Forelimb muscle (tissue), 1 donor: ENCODE measurements at regions not wholly inside any gene's neighbourhood (a gene's known extent, or its start where the extent isn't known, plus 50 kb on each side); places are given as distances from the start of the nearest gene placed in this dataset.
"Not testable (repeated sequence)": the region's sequence is repeated elsewhere in the genome, so short reads cannot be mapped to it uniquely, and the experiment has no call there.

Experiments
- DNase-seq: peaks from one replicate; pipeline ENCODE4 v3.0.0-alpha.2; 2013; ENCODE audit warnings: low read depth

DNA sequence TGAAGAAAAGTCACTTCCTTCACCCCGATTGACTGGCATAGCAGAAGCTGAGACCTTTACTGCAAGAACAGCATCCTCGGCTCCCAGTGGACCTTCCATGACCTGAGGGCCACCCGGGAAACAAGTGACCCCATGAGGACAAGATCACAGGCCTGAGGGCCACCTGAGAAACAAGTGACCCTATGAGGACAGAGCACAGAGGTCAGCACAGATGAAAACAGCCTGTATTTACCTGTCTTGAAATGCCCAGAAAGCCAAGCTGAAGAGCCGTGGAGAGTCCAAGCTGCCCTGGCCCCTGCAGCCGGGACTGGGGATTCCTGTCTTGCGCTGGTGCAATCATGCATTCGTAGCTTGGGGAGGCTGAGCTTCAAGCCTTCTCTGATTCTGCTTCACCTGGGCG is 114.2 kb upstream of the SPACA7 start:
- no peak for DNase-seq

DNA sequence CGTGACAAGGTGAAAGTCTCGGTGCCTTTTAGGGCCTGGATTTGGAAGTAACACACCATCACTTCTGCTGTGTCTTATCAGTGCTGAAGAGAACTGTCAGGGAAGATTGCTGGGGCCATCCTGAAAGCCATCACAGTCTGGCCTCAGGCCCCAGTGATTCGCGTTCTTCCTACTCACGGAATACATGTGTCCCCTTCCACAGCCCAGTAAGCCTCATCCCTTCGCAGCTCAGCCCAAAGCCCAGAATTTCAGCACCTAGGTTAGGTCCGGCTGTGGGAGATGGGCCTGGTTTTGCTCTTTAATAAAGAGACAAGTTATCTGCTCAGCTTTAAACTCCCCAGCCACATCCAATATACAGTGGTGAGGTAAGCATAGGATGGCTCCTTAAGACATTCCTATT is 113.0 kb upstream of the SPACA7 start:
- no peak for DNase-seq

DNA sequence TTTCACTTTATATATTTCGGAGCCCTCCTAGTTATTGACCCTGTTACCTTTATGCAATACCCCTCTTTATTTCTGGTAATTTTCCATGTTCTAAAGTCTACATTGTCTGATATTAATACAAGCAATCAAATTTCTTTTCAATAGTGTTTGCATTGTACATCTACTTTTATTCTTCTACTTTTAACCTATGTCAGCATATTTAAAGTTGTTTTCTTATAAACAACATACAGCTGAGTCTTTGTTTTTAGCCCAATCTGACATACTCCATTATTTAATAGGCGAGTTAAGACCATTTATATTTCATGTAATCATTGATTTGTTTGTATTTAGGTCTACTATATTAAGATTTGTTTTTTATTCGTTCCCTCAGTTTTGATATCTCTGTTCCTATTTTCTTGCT is 108.5 kb upstream of the SPACA7 start:
- DNase-seq = no peak

DNA sequence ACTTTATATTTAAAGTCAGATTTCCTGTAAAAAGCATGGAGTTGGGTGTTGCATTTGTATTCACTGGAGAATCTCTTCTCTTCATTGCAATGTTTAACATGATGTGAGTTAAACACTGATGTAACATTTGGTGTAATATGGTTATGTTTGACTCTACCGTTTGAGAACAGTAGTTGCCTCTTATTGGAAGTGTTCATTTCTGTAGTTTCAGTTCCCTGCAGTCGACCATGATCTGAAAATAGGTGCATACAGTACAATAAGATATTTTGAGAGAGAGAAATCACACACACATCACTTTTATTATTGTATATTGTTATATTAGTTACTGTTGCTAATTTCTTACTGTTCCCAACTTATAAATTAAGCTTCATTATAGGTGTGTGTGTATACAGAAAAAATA is 105.2 kb upstream of the SPACA7 start:
- DNase-seq = no peak

DNA sequence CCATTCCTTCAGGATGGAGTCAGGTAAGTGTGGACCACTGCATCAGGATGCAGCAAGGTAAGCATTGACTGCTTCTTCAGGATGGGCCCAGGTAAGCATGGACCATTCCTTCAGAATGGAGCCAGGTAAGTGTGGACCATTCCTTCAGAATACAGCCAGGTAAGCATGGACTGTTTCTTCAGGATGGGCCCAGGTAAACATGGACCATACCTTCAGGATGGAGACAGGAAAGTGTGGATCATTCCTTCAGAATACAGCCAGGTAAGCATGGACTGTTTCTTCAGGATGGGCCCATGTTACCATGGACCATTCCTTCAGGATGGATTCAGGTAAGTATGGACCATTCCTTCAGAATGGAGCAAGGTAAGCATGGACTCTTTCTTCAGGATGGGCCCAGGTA is 89.4 kb upstream of the SPACA7 start:
- DNase-seq = not testable (repeated sequence)

GRCh38 chr13:112320303-112320702 is 55.9 kb upstream of the SPACA7 start:
- DNase-seq = no peak

GRCh38 chr13:112322557-112322956 is 53.6 kb upstream of the SPACA7 start:
- no peak for DNase-seq

- no peak for DNase-seq
Observed at GRCh38 chr13:112324116-112324515, 52.0 kb upstream of the SPACA7 start.

DNA sequence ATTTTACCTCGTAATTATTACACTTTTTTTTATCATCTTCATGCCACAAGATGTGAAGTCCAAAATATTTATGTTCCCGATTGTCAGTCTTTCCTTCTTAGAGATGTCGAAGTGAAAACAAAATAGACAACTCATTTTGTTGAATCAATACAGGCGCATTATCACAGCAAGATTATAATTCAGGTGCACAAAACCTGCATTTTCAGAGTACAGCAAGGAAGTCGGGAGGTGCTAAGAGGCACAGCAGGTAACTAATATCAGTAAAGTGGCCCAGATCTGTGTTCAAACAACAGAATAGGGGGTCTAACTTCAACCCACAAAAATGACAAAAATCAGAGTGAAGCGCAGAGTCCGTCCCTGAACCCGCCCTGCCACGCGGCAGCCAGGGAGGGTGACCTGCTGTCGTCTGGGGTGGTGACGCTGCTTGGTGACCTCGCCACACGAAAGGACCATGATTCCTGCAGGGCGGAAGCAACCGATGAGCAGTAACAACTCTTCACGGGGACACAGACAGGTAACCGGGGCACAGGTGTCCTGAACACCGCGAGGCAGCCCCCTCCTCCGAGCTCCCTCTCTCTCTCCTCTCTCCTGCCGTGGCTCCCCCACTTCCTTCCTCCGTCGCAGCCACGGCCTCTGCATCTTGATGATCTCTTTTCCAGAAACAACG is 50.9 kb upstream of the SPACA7 start:
- no peak for DNase-seq

DNA sequence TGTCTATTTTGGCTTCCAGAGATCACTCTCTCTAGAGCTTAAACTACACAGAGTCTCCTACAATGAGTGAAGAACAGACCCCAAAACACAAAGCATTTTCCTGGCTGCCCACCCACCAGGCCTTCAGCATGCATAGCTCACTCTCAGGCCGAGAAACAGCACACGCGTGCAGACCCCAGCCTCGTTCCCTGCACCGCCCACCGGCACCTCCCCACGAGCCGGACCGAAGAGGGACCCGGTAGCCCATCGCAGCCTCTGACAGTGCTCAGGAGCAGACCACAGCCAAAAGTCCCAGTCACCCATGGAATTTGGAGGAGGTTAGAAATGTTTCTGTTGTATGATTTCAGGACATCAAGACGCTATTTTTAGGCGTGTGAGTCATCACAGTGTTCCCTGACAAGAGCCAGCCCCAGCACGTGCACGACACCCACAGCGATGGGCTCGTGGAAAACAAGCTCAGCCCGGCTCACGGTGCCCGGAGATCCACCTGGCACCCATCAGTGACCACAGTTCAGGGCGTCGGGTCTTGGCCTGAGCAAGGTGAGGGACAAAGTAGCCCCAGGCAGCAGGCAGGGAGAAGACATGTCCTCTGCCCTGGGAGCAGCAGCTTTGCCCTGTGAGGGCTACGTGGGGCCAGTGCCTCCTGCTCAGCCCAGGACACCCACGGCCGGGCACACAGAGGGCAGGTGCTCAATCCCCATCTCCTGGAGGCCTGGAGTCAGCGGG is 50.1 kb upstream of the SPACA7 start:
- no peak for DNase-seq
